ENCODE measurements at regions not wholly inside any gene's neighbourhood (a gene's known extent, or its start where the extent isn't known, plus 50 kb on each side); places are given as distances from the start of the nearest gene placed in this dataset.

- no peak for DNase-seq (ENCODE audit: low spot score)
These were observed 205.9 kb upstream of the GBE1 start for GRCh38 chr3:81967393-81967792.

DNA sequence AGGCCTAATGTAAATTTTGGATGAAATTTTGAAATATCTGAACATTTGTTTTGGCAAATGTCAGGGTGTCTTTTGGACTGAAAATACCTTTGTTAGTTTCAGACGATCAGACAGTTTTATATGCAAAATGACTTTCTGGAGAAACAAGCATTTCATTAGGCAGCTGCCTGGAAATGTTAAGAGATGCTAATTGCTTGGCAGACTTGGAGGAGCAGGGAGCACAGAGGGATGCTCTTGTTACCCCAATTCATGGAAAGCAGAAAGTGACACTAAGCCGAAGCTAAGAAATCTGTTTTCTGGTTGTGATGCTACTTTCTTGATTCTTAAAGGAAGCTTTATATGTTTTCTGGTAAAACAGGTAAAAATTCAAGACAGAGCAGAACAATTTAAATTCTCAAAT, 204.3 kb upstream of the GBE1 start:
- DNase-seq (ENCODE audit: low spot score), result no peak

DNA sequence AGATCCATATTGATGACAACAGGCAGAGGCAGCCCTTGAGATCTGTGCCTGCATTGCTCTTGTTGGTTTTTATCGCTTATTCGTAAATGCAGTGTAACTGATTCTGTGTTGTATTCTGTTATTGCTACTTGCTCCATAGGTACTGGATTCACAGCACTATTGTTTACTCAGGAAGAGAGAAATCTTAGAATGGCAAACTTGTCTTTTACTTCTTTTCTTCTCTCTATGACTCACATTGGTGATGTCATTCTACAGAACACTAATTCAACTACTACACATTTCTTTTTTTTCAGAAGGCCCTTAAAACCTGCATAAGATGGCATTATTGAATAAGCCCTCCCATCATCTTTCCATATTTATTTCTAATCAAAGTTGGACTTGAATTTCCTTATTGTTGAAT, 201.0 kb upstream of the GBE1 start:
- DNase-seq (ENCODE audit: low spot score), result no peak

DNA sequence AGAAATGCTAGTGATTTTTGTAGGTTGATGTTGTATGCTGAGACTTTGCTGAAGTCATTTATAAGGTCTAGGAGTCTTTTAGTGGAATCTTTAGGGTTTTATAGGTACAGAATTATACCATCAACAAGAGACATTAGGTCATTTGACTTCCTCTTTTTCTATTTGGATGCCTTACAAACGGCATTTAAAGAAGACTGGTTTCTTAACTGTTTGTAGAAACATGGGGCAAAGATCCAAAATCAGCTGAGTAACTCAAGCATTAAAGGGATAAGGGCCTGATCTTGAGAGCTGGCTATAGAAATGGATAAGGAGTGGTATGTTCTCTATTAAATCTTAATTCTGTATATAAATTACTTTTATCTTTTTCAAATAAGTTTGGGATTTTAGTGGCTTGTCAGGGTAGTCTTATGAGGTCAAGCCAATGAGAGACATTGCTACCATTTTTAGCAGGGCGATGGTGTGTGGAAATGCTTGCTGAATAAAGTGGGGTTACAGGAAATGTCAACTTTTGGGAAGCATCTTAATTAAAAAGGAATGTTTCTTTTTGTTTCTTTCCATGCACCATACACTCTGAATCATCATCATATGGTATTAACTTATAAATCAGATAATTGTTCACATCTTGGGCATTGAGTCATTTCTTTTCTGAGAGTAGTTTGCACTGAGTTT, 197.7 kb upstream of the GBE1 start:
- no peak for DNase-seq (ENCODE audit: low spot score)

- no peak for DNase-seq (ENCODE audit: low spot score)
These were observed 194.4 kb upstream of the GBE1 start for GRCh38 chr3:81955878-81956277.

GRCh38 chr3:81953111-81953510, 191.7 kb upstream of the GBE1 start:
- DNase-seq (ENCODE audit: low spot score), result no peak

DNA sequence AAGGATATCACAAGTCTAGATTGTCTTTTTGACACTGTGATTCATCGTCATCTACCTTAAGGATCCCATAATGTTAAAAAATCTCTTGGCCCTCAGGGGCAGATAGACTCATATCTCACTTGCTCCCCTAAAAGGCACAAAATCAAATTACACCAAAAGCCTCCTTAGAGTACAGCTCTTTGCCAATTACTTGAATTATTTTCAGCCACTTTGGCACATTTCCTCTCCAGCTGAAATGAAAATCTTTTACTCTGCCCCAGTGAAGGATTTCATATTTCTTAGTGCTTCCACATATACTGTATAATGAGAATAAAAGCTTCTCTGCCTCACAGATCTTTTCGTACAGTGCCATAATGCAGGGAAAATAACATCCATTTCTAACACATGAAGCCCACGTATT, 190.7 kb upstream of the GBE1 start:
- no peak for DNase-seq (ENCODE audit: low spot score)

- no peak for DNase-seq (ENCODE audit: low spot score)
These were observed 190.2 kb upstream of the GBE1 start for GRCh38 chr3:81951636-81952035.

GRCh38 chr3:81951106-81951505, 189.7 kb upstream of the GBE1 start:
- DNase-seq (ENCODE audit: low spot score), result no peak

DNA sequence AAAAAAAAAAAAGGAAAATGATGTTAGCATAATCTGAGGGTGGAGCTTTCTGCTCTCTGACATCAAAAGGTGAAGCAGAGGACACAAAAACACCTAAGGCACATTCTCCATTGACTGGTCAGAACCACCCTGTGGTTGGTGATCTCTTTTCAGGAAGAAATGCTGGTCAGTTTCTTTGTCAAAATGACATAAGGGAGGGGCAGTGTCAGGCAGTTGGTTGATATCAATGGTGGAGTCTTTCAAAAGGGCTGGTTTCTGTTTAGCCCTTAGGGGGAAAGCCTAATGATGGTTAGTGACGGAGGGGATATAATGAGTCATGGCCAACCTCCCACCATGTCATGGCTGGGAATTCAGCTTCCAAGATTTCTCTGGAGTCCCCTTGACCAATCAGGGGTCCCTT, 185.9 kb upstream of the GBE1 start:
- no peak for DNase-seq (ENCODE audit: low spot score)

GRCh38 chr3:81938681-81939080, 177.2 kb upstream of the GBE1 start:
- DNase-seq (ENCODE audit: low spot score), result no peak

DNA sequence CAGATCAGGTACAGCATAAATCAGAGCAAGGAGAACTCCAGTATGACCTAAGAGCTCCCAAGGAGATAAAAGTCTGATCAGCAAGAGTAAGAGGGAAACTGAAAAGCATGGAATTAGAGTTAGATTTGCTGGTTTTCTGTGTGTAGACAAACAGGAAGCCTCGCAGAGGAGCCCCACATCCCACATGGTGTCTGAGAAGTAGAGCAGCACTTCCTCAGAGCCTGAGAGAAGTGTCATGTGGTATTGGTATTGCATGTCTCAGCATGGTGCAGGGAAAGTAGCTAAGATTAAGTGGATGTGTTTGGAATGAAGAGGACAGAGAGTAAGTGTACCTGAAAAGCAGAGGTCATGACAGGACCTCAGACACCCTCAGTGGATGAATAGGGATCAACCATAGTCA, 175.4 kb upstream of the GBE1 start:
- no peak for DNase-seq (ENCODE audit: low spot score)

GRCh38 chr3:81932681-81933080, 171.2 kb upstream of the GBE1 start:
- no peak for DNase-seq (ENCODE audit: low spot score)

DNA sequence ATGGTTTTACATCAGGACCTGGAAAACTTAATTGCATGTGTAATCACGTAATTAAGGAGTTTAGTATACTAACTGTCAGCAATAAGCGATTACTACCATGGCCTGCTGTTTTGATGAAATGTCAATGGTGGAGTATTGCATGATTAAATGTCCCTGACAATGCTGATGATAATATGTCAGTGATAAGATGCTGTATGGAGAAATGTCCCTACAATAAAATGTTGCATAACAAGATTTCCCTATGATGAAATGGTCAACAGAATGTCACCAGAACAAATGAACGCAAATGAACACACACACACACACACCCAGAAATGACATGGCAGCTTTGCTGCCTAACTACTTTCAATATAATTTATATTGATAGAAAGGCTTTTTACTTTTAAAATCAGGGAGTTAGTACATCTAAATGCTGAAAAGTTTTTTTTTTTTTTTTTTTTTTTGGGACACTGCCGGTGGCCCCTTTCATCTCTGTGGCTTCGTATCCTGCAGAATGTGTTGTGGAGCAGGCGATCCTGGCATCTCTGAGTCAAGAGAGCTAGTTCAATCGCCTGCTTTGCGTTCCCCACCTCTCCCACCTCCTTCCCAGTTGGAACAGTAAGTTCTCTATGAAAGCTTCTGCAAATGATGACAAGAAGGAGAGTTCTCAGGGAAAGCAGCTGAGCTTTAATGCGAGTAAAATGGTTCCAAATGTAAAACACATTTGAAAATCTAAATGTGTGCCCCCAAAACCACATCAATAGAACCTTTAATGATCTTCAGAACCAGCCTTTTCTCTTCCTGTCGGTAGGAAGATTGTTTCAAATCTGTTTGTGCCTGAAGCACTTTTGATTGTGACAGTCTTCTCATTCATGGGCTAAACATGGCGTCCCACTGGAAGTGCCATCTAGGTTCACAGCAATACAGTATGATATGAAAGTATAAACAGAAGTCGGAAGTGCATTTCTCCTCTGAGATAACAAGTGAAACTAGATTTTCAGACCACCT, 170.1 kb upstream of the GBE1 start:
- DNase-seq (ENCODE audit: low spot score), result no peak

DNA sequence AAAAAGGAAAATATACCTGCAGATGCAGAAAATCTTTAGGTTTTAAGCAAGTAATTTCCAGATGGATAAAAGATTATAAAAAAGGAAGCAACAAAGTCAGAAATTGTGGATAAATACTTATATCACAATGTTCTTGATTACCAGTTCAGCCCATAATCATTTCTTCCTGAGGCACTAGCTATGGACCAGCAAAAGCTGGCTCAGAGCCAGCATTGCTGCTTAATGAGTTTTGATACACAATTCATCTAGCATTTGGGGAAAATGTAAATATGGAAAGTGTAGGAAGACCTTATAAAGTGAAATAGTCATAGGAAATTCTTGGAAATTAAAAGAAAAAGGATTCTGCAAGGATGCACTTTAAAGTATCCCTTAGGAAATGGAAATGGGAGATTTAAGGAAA, 168.3 kb upstream of the GBE1 start:
- DNase-seq (ENCODE audit: low spot score), result no peak

- no peak for DNase-seq (ENCODE audit: low spot score)
These were observed 166.4 kb upstream of the GBE1 start for GRCh38 chr3:81927811-81928210.

GRCh38 chr3:81925385-81925784, 163.9 kb upstream of the GBE1 start:
- no peak for DNase-seq (ENCODE audit: low spot score)

DNA sequence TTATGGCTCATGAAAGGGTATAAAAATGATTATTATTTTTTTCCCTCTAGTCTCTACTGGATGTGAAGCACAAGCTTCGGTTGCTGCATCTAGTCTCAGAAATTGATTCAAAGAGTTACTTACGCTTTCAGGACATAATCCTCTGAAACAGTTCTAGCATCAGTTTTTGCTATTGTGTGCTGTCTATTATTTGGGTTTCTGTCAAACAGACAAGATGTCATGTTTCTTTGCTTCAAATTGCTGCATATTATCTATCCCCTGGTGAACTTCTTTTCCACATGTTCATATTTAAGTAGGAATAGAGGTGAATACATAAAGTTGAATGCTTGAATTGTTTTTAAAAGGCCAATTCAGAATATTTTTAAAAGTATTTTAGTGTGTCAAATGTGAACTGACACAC, 161.6 kb upstream of the GBE1 start:
- DNase-seq (ENCODE audit: low spot score), result no peak

GRCh38 chr3:81922404-81922803, 161.0 kb upstream of the GBE1 start:
- no peak for DNase-seq (ENCODE audit: low spot score)

DNA sequence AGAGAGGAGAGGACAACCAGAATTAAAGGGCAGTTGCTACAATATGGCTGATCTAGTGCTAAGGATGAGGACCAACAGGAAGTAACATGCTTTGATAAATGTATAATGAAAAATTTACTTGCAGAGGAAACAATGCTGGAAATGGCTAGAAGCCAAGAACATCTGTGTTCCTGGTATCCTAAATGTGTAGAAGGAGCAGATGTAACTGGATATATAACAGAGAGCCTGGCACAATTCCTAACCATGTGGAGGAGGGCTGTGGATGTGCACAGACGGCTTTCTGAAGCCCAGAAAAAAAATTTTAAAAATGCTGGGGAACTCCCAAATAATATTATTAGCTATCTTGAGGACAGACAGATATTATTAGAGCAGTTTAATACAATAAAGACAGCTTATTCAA, 159.4 kb upstream of the GBE1 start:
- DNase-seq (ENCODE audit: low spot score), result no peak

DNA sequence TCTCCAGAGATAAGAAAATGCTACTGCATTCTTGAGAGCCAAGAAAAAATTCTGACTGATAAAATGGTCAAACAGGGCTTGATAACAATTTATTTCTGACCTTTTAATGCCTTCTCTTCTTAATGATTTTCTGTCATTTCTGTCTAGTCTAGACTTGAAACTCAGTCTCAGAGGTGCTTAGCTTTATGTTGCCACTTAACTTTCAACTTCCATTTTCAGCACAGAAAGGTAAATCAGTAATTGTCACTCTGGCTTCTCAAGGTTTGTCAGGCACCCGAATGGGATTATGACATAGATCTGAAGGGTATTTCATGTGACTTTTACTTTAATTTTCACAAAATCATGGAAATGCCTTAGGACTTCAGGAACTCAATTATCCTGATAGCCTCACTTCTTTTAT, 155.4 kb upstream of the GBE1 start:
- DNase-seq (ENCODE audit: low spot score), result no peak

DNA sequence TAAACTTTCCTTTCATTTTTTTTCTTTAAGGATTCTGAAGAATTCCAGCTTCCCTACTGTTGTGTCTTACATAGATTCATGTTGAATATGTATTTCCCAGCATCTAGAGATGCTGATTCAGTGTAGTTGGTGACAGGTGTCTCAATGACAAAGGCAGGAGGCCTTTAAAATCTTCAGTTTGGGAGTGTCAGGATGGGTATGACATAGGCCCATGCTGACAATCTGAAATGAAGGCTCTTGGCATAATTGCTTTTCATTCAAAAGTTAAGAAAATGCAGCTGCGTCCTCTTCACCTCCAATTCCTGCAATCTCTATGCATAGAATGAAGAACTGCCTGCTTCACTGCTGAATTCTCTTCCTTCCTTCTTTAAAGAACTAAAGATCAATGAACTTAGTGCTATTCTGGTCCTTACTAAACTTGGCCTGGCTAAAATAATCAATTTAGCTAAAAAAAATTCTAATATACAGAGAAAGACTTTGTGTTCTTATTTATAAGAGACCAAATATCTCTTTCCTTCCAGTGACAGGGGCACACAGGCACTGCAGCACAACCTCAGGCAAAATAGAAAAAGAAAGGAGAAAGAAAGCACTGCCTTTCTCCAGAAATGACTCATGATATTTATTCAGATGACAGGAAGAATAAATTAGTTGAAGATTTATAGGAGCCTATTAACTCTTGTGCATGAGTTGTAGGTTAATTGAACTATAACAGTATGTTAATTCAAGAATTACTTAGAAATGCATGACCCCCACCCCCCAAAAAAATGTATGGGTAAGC, 152.6 kb upstream of the GBE1 start:
- no peak for DNase-seq (ENCODE audit: low spot score)

- no peak for DNase-seq (ENCODE audit: low spot score)
These were observed 149.8 kb upstream of the GBE1 start for GRCh38 chr3:81911221-81911620.

All from kidney capillary endothelial cell (primary cell).